Activated T-helper 9 cell treated with anti-CD3 and anti-CD28 coated beads, Interleukin-2, amount 50 U/mL, for 16 hours (primary cell): ENCODE measurements at regions not wholly inside any gene's neighbourhood (a gene's known extent, or its start where the extent isn't known, plus 50 kb on each side); places are given as distances from the start of the nearest gene placed in this dataset.
"Not testable (repeated sequence)": the region's sequence is repeated elsewhere in the genome, so short reads cannot be mapped to it uniquely, and the experiment has no call there.

ENCODE experiments used
- DNase-seq: peaks from one replicate; pipeline ENCODE4 v3.0.0-alpha.2; 2020; ENCODE audit warnings: low read depth

DNA sequence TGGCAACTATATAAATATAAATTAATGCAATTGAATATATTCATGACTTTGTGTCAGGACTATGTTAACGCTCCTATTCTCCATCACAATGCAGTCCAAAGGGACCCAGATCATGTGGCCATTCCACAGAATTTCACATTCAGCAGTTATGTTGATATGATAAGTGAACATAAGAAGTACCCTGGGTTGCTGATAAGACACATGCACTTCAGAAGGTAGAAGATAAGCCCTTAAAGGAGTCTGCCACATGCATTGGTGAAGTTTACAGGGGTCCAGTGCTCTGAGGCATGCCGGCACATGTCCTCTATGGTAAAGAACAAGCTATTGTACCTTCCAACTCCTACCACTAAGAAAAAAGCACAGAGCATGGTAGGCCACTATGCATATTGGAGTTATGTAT is 76.4 kb downstream of the PHAX start:
- no peak for DNase-seq

- no peak for DNase-seq
Measured at GRCh38 chr5:126680191-126680817, 79.6 kb downstream of the PHAX start.

GRCh38 chr5:126681314-126681713 is 80.6 kb downstream of the PHAX start:
- DNase-seq = not testable (repeated sequence)

- no peak for DNase-seq
Measured at GRCh38 chr5:126681970-126682369, 81.2 kb downstream of the PHAX start.

GRCh38 chr5:126682856-126683255 is 82.1 kb downstream of the PHAX start:
- DNase-seq = no peak

GRCh38 chr5:126683912-126684311 is 83.2 kb downstream of the PHAX start:
- DNase-seq = no peak

- peak; percentile 1 for DNase-seq
Measured at GRCh38 chr5:126684656-126685442, 84.1 kb downstream of the PHAX start.

GRCh38 chr5:126686451-126687126 is 85.8 kb downstream of the PHAX start:
- no peak for DNase-seq

- DNase-seq = no peak
Measured at GRCh38 chr5:126692971-126693370, 84.0 kb upstream of the LMNB1 start.

- DNase-seq = no peak
Measured at GRCh38 chr5:126693806-126694205, 83.1 kb upstream of the LMNB1 start.

DNA sequence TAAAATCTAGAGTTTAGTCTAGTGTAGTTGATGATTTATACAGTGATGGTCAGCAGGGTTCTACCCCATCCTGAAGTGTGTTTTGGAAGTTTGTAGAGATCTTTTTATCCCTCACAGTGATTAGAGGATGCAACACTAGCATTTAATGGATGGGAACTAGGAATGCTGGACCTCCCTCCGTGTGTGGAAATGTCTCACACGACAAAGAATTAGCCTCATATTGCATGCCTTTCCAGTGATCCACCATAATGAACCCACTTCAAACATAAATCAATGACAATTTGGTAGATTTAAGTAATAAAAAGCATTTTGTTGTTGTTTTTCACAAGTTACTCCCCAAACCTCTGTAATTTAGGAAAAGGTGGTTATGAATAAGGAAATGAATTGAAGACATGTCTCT is 82.5 kb upstream of the LMNB1 start:
- no peak for DNase-seq

DNA sequence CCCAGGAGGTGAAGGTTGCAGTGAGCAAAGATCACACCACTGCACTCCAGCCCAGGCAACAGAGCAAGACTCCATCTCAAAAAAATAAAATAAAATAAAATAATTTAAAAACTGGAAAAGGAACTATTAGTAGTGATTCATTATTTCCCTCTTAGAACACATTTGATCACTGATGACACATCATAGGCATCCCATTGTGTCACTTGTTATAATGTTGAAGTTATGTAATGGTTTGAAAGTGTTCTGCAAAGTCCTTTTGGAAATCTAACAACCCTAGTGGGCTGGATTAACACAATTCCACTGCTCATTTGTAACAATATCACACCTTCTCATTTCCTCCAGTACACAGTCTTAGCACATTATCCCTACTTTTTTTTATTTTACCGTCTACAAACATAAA is 81.8 kb upstream of the LMNB1 start:
- DNase-seq = no peak

DNA sequence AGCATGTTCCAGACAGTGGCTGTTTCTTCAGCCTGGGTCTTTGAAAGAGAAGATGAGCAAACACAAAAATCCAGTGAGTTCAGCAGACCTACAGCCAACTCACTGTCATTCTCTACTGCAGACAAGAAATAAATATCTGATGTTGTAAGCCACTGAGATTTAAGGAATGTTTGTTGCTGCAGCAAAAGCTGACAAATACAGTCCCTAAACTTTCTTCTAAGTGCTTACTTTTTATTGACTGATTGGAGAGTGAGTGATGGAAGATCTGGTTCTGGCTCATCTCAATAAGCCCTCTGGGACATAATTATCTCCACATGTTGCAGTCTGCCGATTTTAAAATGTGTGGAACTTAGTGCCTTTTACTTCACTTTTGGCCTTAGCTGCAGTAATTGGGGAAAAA is 69.9 kb upstream of the LMNB1 start:
- DNase-seq = no peak

DNA sequence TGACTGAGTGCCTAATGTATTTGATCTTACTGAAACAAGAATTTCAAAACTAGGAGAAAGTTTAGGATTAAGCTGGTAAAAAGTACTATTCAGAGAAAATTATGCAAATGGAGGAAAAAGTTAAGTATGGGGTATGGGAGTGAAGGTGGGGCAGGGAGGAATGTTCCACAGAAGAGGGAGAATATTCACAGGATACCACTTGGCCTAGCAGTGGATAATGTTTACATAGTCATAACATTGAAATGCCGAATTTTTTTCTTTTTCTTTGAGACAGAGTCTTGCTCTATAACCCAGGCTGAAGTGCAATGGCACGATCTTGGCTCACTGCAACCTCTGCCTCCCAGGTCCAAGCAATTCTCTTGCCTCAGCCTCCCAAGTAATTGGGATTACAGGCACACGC is 61.2 kb upstream of the LMNB1 start:
- no peak for DNase-seq

DNA sequence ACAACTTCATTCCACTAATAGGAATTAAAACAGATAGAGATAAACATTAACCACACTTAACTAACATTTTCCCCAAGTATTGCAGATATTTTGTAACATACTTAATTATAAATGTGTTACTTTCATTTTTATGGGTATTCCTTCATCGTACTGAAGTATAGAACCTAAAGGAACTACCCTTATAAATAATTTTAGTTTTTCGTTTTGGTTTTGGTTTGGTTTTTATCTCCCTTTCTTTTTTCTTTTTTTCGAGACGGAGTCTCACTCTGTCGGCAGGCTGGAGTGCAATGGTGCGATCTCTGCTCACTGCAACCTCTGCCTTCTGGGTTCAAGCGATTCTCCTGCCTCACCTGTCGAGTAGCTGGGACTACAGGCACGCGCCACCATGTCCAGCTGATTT is 60.1 kb upstream of the LMNB1 start:
- no peak for DNase-seq

GRCh38 chr5:126718236-126718868 is 58.6 kb upstream of the LMNB1 start:
- DNase-seq = no peak

GRCh38 chr5:126720369-126720768 is 56.6 kb upstream of the LMNB1 start:
- DNase-seq = no peak

DNA sequence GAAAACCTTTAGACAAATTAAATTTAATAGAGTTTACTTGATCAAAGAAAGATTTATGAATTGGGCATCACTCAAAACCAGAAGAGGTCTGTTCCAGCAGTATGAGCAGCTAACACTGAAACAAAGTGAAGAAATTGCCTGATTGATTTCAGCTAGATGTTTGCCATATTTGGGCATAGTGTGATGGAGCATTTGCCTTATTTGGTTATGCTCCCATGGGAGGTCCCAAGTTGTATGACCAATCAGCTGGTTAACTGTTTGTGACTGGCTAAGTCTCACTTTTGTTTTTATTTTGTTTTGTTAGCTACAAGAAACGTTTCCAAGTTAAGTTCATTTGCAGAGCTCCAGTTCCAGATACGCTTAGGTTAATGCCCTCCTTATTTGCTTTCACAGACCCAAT is 53.3 kb upstream of the LMNB1 start:
- DNase-seq = no peak
